Lower leg skin (tissue), 3 donors: ENCODE measurements at regions not wholly inside any gene's neighbourhood (a gene's known extent, or its start where the extent isn't known, plus 50 kb on each side); places are given as distances from the start of the nearest gene placed in this dataset.

ENCODE experiments used
- POLR2A ChIP-seq, 2 donors: fragments of 450-650 bp; IDR thresholded peaks; one replicate each; pipeline ENCODE4 v1.6.1; 2016 to 2017; ENCODE audit warnings: antibody characterized with exemption in 2 of 2, mild to moderate bottlenecking in 1 of 2, moderate library complexity in 1 of 2
- TF ChIP-seq, protein P1 (sequence below), 3 donors: fragments of 450-650 bp; IDR thresholded peaks; one replicate each; pipeline ENCODE4 v1.5.1; 2016; ENCODE audit warnings: antibody characterized with exemption in 3 of 3, mild to moderate bottlenecking in 3 of 3, moderate library complexity in 2 of 3

DNA sequence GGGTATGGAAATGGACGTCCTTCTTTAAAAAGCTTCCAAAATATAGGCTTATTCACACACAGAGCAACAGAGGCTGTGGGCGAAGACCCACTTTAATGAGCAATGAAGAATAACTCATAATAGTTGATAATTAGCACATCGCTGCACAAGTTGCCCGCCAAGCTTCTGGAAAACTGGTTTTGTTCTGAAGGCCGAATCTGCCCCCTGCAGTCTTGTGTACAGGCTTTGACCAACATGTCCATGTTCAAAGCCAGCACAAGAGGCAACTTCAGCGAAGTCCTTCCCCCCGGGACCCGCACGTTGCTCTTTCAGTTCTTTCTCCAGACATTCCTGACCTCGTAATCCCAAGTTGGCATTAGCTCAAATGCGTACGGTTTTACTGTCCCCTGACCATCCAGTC, 73.3 kb downstream of the IRX5 start:
- TF ChIP-seq, protein P1, sequence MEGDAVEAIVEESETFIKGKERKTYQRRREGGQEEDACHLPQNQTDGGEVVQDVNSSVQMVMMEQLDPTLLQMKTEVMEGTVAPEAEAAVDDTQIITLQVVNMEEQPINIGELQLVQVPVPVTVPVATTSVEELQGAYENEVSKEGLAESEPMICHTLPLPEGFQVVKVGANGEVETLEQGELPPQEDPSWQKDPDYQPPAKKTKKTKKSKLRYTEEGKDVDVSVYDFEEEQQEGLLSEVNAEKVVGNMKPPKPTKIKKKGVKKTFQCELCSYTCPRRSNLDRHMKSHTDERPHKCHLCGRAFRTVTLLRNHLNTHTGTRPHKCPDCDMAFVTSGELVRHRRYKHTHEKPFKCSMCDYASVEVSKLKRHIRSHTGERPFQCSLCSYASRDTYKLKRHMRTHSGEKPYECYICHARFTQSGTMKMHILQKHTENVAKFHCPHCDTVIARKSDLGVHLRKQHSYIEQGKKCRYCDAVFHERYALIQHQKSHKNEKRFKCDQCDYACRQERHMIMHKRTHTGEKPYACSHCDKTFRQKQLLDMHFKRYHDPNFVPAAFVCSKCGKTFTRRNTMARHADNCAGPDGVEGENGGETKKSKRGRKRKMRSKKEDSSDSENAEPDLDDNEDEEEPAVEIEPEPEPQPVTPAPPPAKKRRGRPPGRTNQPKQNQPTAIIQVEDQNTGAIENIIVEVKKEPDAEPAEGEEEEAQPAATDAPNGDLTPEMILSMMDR (IDR thresholded peaks at IDR 0.05): no peak
- no peak for TF ChIP-seq POLR2A (IDR thresholded peaks at IDR 0.05)
